Osteocyte (in vitro differentiated cells): ENCODE measurements at regions not wholly inside any gene's neighbourhood (a gene's known extent, or its start where the extent isn't known, plus 50 kb on each side); places are given as distances from the start of the nearest gene placed in this dataset.

Experiments
- DNase-seq: peaks from one replicate; pipeline ENCODE4 v3.0.0; 2021; ENCODE audit warnings: mixed read lengths; ENCODE audit not compliant: unreplicated experiment; ENCODE audit errors: extremely low spot score
- H3K27ac Mint-ChIP-seq: one replicate; pipeline ENCODE4 v1.8.0; 2021; ENCODE audit warnings: mild to moderate bottlenecking, mixed read lengths; ENCODE audit not compliant: unreplicated experiment
- H3K27me3 Mint-ChIP-seq: one replicate; pipeline ENCODE4 v1.8.0; 2021; ENCODE audit warnings: mixed read lengths; ENCODE audit not compliant: unreplicated experiment
- H3K36me3 Mint-ChIP-seq: one replicate; pipeline ENCODE4 v1.8.0; 2021; ENCODE audit warnings: mixed read lengths; ENCODE audit not compliant: unreplicated experiment
- H3K4me1 Mint-ChIP-seq: one replicate; pipeline ENCODE4 v1.8.0; 2021; ENCODE audit warnings: mixed read lengths; ENCODE audit not compliant: unreplicated experiment
- H3K4me3 Mint-ChIP-seq: one replicate; pipeline ENCODE4 v1.8.0; 2021; ENCODE audit warnings: mild to moderate bottlenecking, moderate library complexity, mixed read lengths; ENCODE audit not compliant: unreplicated experiment
- H3K9me3 Mint-ChIP-seq: one replicate; pipeline ENCODE4 v1.8.0; 2021; ENCODE audit warnings: mixed read lengths; ENCODE audit not compliant: unreplicated experiment
- CTCF ChIP-seq: fragments of 200-600 bp; sonication (generic); IDR thresholded peaks from 2 replicates; pipeline ENCODE4 v1.5.0; 2021; ENCODE audit warnings: antibody characterized with exemption, mild to moderate bottlenecking, moderate library complexity

GRCh38 chr5:118320121-118320520 lies 668.2 kb downstream of the DTWD2 start:
- H3K4me3 Mint-ChIP-seq = no peak overlapping the region
- no peaks in the 10 kb centered on the region for H3K36me3 Mint-ChIP-seq
- H3K27me3 Mint-ChIP-seq = no peaks in the 10 kb centered on the region
- H3K4me1 Mint-ChIP-seq = peaks cover 3% of the 10 kb centered on the region
- DNase-seq = no peak
- peaks cover 8% of the 10 kb centered on the region for H3K9me3 Mint-ChIP-seq
- H3K27ac Mint-ChIP-seq = no peak overlapping the region
- no peak for TF ChIP-seq CTCF

GRCh38 chr5:118314931-118315330 lies 673.4 kb downstream of the DTWD2 start:
- no peak for DNase-seq
- Mint-ChIP-seq H3K36me3 (no peaks in the 10 kb centered on the region), H3K27me3 (no peaks in the 10 kb centered on the region), H3K4me3 (no peak overlapping the region), H3K4me1 (peaks cover 24% of the 10 kb centered on the region), H3K27ac (no peak overlapping the region), H3K9me3 (no peaks in the 10 kb centered on the region)
- TF ChIP-seq CTCF = no peak

- Mint-ChIP-seq H3K36me3 (no peaks in the 10 kb centered on the region), H3K4me1 (peaks cover 24% of the 10 kb centered on the region)
- DNase-seq = no peak
These were observed 677.1 kb downstream of the DTWD2 start for GRCh38 chr5:118311103-118311819.

GRCh38 chr5:118310401-118310800 lies 677.9 kb downstream of the DTWD2 start:
- no peak for TF ChIP-seq CTCF
- Mint-ChIP-seq H3K27me3 (no peaks in the 10 kb centered on the region), H3K4me3 (no peak overlapping the region), H3K9me3 (no peaks in the 10 kb centered on the region), H3K36me3 (no peaks in the 10 kb centered on the region), H3K27ac (no peak overlapping the region), H3K4me1 (peaks cover 24% of the 10 kb centered on the region)
- no peak for DNase-seq

More at GRCh38 chr5:118311103-118311819, 677.1 kb downstream of the DTWD2 start:
- Mint-ChIP-seq H3K4me3 (no peak overlapping the region), H3K9me3 (no peaks in the 10 kb centered on the region), H3K27ac (no peak overlapping the region), H3K27me3 (no peaks in the 10 kb centered on the region)
- TF ChIP-seq CTCF = no peak

GRCh38 chr5:118303296-118303695 lies 685.1 kb downstream of the DTWD2 start:
- no peak for DNase-seq
- Mint-ChIP-seq H3K27ac (no peak overlapping the region), H3K27me3 (peaks cover 3% of the 10 kb centered on the region), H3K4me1 (no peaks in the 10 kb centered on the region), H3K36me3 (no peaks in the 10 kb centered on the region), H3K9me3 (no peaks in the 10 kb centered on the region), H3K4me3 (no peak overlapping the region)
- TF ChIP-seq CTCF = no peak
